HG02884 (cell line): ENCODE measurements at regions not wholly inside any gene's neighbourhood (a gene's known extent, or its start where the extent isn't known, plus 50 kb on each side); places are given as distances from the start of the nearest gene placed in this dataset.
"Not testable (repeated sequence)": the region's sequence is repeated elsewhere in the genome, so short reads cannot be mapped to it uniquely, and the experiment has no call there.

Experiments used
- ATAC-seq: cut with Tn5 transposase; IDR thresholded peaks from one replicate; pipeline ENCODE4 v1.9.1; 2021; ENCODE audit warnings: mild to moderate bottlenecking, moderate library complexity; ENCODE audit not compliant: unreplicated experiment

GRCh38 chr2:95763074-95763473 lies 171.3 kb downstream of the TRIM43 start:
- ATAC-seq: not testable (repeated sequence)

DNA sequence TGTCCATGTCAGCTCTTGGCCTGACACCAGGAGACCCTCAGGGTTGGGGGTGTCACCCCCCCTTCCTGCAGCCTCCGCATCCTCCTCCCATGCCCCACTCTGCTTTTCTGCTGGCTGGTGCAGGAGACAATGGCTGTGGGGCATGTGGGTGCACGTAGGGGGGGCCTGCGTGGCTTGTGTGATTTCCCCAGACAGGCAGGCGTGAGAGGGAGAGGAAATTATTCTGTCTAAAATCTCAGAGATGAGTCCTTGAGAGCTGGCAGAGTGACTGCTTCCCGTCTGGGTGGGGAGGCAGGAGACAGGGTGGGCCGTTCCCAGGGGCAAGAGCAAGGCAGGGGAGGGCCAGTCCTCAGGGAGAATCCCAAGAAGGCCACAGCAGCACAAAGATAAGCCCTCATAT lies 173.2 kb downstream of the TRIM43 start:
- ATAC-seq: not testable (repeated sequence)

DNA sequence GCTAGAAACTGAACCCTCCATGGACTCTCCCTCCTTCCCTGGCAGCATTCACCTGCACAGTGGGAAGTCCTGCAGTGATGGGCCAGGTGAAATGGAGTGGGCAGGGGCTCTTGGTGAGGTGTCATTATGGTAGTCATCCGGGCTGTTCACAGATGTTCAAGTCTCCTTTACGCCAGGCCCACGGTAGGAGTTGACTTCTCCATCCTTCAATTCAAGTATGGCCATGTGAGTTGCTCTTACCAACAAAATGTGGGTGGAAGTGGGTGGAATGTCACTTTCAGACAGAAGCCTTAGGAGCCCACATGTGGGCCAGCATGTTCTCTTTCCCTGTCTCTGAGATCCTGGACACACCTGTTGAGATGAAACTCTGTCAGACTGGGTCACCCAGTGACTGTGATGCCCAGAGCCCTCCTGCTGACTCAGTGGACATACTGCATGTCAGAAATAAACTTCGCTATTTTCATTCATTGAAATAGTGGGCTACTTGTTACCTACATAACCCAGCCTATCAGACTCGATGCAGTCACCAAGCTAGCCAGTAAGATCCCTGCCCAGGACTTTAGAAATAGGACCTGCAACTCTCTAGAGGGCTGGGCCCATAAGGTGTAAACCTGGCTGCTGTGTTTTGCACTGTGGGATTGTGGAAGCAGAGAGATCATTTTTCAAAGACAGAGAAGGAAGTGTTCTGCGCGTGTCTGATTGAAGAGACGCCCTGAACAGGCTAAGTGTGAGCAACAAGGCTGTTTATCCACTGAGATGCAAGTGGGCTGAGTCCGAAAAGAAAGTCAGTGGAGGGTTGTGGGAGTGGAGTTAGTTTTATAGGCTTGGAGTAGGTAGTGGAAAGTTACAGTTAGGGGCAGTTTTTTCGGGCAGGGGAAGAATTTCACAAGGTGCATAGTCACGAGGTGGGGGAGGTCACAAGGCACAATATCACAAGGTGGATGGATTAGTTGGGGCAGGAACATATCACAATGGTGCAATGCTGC lies 174.4 kb downstream of the TRIM43 start:
- not testable (repeated sequence) for ATAC-seq

DNA sequence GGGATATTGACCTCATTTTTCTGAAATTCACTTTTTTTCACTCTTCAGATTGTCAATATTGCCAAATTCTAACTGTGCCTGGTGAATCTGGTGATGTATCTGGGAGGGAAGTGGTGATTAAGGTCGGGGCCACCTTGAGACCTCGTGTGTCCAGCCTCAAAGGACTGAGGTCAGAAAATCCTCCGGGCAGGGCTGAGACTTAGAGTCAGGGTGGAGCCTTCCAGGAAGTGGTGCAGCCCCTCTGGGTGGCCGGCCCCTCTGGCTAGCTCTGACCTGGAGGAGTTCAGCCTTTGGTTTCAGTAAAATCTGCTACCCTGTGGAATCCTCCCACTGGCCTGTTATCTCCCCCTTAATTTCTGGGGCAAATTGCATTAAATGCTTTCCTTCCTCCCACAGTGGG lies 175.7 kb downstream of the TRIM43 start:
- ATAC-seq: not testable (repeated sequence)

- not testable (repeated sequence) for ATAC-seq
These were observed 176.1 kb downstream of the TRIM43 start for GRCh38 chr2:95767950-95768349.

- not testable (repeated sequence) for ATAC-seq
These were observed 177.5 kb downstream of the TRIM43 start for GRCh38 chr2:95769256-95769655.

DNA sequence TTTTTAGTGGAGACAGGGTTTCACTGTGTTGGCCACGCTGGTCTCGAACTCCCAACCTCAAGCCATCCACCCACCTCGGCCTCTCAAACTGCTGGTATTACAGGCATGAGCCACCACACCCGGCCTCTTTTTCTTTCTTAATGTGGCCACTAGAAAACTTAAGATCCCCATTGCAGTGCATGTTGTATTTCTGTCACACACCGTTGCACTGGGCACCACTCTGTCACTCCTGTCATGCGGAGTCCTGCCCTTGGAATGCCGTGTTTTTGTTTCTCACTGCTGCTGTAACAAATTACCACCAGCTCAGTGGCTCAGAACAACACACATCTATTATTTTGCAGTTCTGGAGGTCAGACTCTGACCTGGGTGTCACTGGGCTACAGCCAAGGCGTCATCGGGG lies 178.9 kb downstream of the TRIM43 start:
- not testable (repeated sequence) for ATAC-seq

GRCh38 chr2:95774322-95775192 lies 182.8 kb downstream of the TRIM43 start:
- not testable (repeated sequence) for ATAC-seq

- not testable (repeated sequence) for ATAC-seq
These were observed 183.4 kb downstream of the TRIM43 start for GRCh38 chr2:95775193-95775531.
